ENCODE measurements at regions not wholly inside any gene's neighbourhood (a gene's known extent, or its start where the extent isn't known, plus 50 kb on each side); places are given as distances from the start of the nearest gene placed in this dataset.

DNA sequence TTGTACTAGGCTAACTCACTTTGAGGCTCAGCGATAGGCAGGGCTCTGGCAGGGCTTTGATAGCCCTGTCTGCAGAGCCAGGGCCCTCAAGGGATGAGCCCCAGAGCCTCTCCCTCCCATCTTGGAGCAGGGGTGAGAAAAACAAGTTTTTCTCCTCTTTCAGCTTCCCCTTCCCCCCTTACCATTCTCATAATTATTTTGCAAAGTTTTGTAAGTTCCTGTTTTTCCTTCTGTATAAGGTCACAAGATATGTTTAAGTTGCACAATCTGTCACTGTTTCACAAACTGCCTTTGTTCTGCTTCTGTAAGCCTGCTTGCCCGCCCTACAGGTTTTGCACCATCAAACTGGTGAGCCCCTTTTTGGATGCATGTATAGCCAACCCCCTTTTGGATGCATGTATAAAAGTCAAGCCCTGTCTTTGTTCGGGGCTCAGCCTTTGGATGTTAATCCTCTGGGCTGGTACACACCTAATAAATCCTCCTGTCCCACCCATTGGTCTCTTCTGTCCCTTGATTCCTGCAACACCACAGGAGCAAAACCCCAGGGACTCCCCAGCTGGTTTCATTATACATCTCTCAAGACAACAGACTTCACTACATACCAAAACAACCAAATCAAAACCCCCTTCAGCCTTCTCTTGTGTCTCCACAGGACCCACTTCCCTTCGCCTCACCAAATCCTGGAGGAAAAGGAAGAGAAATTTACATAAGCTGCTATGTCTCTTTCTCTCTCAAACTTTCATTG, 52.5 kb upstream of the RESF1 start:
- H3K4ac ChIP-seq (ENCODE audit: low read length): no peak overlapping the region
- no peak overlapping the region for H3K18ac ChIP-seq (ENCODE audit: low read length)
- H3K9me3 ChIP-seq (replicated peaks in 1 of 2; ENCODE audit: control insufficient read depth in 2 of 2, insufficient read depth in 1 of 2, low read depth in 1 of 2, low read length in 2 of 2): peaks cover 6 to 7% of the 10 kb centered on the region in 2 donors
- no peak overlapping the region for H3K4me3 ChIP-seq (ENCODE audit: low read length in 2 of 2)
- WGBS, 2 donors (ENCODE audit: extremely low coverage in 2 of 2, insufficient read length in 2 of 2, insufficient replicate concordance in 1 of 2): no CpG with 5 or more reads among the region's 4 CpGs
- no peak overlapping the region for H3K27ac ChIP-seq (replicated peaks; ENCODE audit: low read length)
- H2BK15ac ChIP-seq (ENCODE audit: low read length): no peak overlapping the region
- H3K4me2 ChIP-seq (ENCODE audit: insufficient read depth, low read length, poor library complexity, severe bottlenecking): no peak overlapping the region
- H3K23ac ChIP-seq (ENCODE audit: low read depth, low read length, poor library complexity): no peak overlapping the region
- H2AFZ ChIP-seq (ENCODE audit: low read length): no peak overlapping the region
- H2BK120ac ChIP-seq (ENCODE audit: low read depth, low read length): no peak overlapping the region
- H2AK5ac ChIP-seq (ENCODE audit: low read depth, low read length): no peak overlapping the region
- H3K79me1 ChIP-seq (ENCODE audit: low read depth, low read length): no peaks in the 10 kb centered on the region
- DNase-seq (ENCODE audit: low spot score): no peak
- H3K9ac ChIP-seq (ENCODE audit: low read depth, low read length, poor library complexity): no peak overlapping the region
- no peak overlapping the region for H3K14ac ChIP-seq (ENCODE audit: low read length)
- H3K36me3 ChIP-seq (replicated peaks in 1 of 2; ENCODE audit: control insufficient read depth in 2 of 2, insufficient read depth in 2 of 2, low read length in 2 of 2): no peaks in the 10 kb centered on the region
- no peak overlapping the region for H2BK12ac ChIP-seq (ENCODE audit: low read length)
- no peak overlapping the region for H4K91ac ChIP-seq (ENCODE audit: low read depth, low read length, poor library complexity)
- H4K8ac ChIP-seq (ENCODE audit: low read depth, low read length): no peak overlapping the region
- no peaks in the 10 kb centered on the region for H3K27me3 ChIP-seq (ENCODE audit: control insufficient read depth in 3 of 3, insufficient read depth in 3 of 3, low read depth in 1 of 3, low read length in 3 of 3)
- H3K4me1 ChIP-seq (ENCODE audit: control insufficient read depth in 2 of 2, insufficient read depth in 1 of 2, low read depth in 1 of 2, low read length in 2 of 2): no peaks in the 10 kb centered on the region
- no peak overlapping the region for H2BK5ac ChIP-seq (ENCODE audit: low read length)

DNA sequence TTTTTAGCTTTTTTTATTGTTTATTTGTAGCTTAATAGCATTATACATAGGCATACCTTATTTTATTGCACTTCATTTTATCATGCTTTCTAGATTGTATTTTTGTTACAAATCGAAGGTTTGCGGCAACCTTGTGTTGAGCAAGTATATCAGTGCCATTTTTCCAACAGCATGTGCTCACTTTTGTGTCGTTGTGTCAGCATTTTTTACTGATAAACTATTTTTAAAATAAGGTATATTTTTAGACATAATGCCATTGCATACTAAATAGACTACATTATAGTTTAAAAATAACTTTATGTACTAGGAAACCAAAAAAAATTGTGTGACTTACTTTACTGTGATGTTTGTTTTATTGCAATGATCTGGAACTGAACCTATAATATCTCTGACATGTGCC, 56.2 kb upstream of the RESF1 start:
- no peak overlapping the region for H3K14ac ChIP-seq (ENCODE audit: low read length)
- no peak for DNase-seq (ENCODE audit: low spot score)
- H2AK5ac ChIP-seq (ENCODE audit: low read depth, low read length): no peak overlapping the region
- no peaks in the 10 kb centered on the region for H3K79me1 ChIP-seq (ENCODE audit: low read depth, low read length)
- no peak overlapping the region for H2BK120ac ChIP-seq (ENCODE audit: low read depth, low read length)
- H3K4ac ChIP-seq (ENCODE audit: low read length): no peak overlapping the region
- no peak overlapping the region for H4K8ac ChIP-seq (ENCODE audit: low read depth, low read length)
- H3K18ac ChIP-seq (ENCODE audit: low read length): no peak overlapping the region
- no peak overlapping the region for H3K4me2 ChIP-seq (ENCODE audit: insufficient read depth, low read length, poor library complexity, severe bottlenecking)
- no CpG with 5 or more reads among the region's 3 CpGs for WGBS, 2 donors (ENCODE audit: extremely low coverage in 2 of 2, insufficient read length in 2 of 2, insufficient replicate concordance in 1 of 2)
- H3K36me3 ChIP-seq (replicated peaks in 1 of 2; ENCODE audit: control insufficient read depth in 2 of 2, insufficient read depth in 2 of 2, low read length in 2 of 2): no peaks in the 10 kb centered on the region
- H4K91ac ChIP-seq (ENCODE audit: low read depth, low read length, poor library complexity): no peak overlapping the region
- no peak overlapping the region for H2AFZ ChIP-seq (ENCODE audit: low read length)
- peaks cover 2 to 3% of the 10 kb centered on the region in 2 donors for H3K4me1 ChIP-seq (ENCODE audit: control insufficient read depth in 2 of 2, insufficient read depth in 1 of 2, low read depth in 1 of 2, low read length in 2 of 2)
- H3K23ac ChIP-seq (ENCODE audit: low read depth, low read length, poor library complexity): no peak overlapping the region
- H3K27me3 ChIP-seq (ENCODE audit: control insufficient read depth in 3 of 3, insufficient read depth in 3 of 3, low read depth in 1 of 3, low read length in 3 of 3): no peaks in the 10 kb centered on the region
- H3K4me3 ChIP-seq (ENCODE audit: low read length in 2 of 2): no peak overlapping the region
- H3K9me3 ChIP-seq (replicated peaks in 1 of 2; ENCODE audit: control insufficient read depth in 2 of 2, insufficient read depth in 1 of 2, low read depth in 1 of 2, low read length in 2 of 2): peaks cover 2 to 7% of the 10 kb centered on the region in 2 donors
- no peak overlapping the region for H3K9ac ChIP-seq (ENCODE audit: low read depth, low read length, poor library complexity)
- H2BK5ac ChIP-seq (ENCODE audit: low read length): no peak overlapping the region
- H3K27ac ChIP-seq (replicated peaks; ENCODE audit: low read length): no peak overlapping the region
- H2BK12ac ChIP-seq (ENCODE audit: low read length): no peak overlapping the region
- H2BK15ac ChIP-seq (ENCODE audit: low read length): no peak overlapping the region

DNA sequence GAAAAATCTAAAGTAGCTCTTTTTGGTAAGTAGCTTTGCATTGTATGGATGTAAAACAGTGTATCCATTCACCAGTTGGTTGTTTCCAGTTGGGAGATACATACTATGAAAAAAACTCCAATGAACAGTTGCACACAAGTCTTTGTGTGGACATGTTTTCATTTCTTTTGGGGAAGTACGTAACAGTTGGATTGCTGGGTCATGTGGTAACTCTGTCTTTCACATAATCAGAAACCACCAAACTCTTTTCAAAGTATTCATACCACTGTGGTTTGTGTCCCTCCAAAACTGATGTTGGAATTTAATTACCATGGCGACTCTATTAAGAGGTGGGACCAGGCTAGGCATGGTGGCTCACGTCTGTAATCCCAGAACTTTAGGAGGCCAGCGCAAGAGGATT, 58.9 kb upstream of the RESF1 start:
- Histone ChIP-seq H3K23ac (ENCODE audit: low read depth, low read length, poor library complexity) (no peak overlapping the region), H3K4me3 (ENCODE audit: low read length in 2 of 2) (no peak overlapping the region), H3K4ac (ENCODE audit: low read length) (no peak overlapping the region), H3K18ac (ENCODE audit: low read length) (no peak overlapping the region), H3K36me3 (replicated peaks in 1 of 2; ENCODE audit: control insufficient read depth in 2 of 2, insufficient read depth in 2 of 2, low read length in 2 of 2) (no peaks in the 10 kb centered on the region), H4K8ac (ENCODE audit: low read depth, low read length) (no peak overlapping the region), H3K14ac (ENCODE audit: low read length) (no peak overlapping the region), H4K91ac (ENCODE audit: low read depth, low read length, poor library complexity) (no peak overlapping the region), H3K9ac (ENCODE audit: low read depth, low read length, poor library complexity) (no peak overlapping the region), H3K9me3 (replicated peaks in 1 of 2; ENCODE audit: control insufficient read depth in 2 of 2, insufficient read depth in 1 of 2, low read depth in 1 of 2, low read length in 2 of 2) (no peaks in the 10 kb centered on the region), H3K27me3 (ENCODE audit: control insufficient read depth in 3 of 3, insufficient read depth in 3 of 3, low read depth in 1 of 3, low read length in 3 of 3) (no peaks in the 10 kb centered on the region), H2AFZ (ENCODE audit: low read length) (no peak overlapping the region), H3K79me1 (ENCODE audit: low read depth, low read length) (no peaks in the 10 kb centered on the region), H2BK12ac (ENCODE audit: low read length) (no peak overlapping the region), H2BK15ac (ENCODE audit: low read length) (no peak overlapping the region), H3K4me1 (ENCODE audit: control insufficient read depth in 2 of 2, insufficient read depth in 1 of 2, low read depth in 1 of 2, low read length in 2 of 2) (peaks cover 5 to 7% of the 10 kb centered on the region in 2 donors), H2BK5ac (ENCODE audit: low read length) (no peak overlapping the region), H2BK120ac (ENCODE audit: low read depth, low read length) (no peak overlapping the region), H3K4me2 (ENCODE audit: insufficient read depth, low read length, poor library complexity, severe bottlenecking) (no peak overlapping the region), H3K27ac (replicated peaks; ENCODE audit: low read length) (no peak overlapping the region), H2AK5ac (ENCODE audit: low read depth, low read length) (no peak overlapping the region)
- DNase-seq (ENCODE audit: low spot score): no peak
- no CpG with 5 or more reads among the region's 4 CpGs for WGBS, 2 donors (ENCODE audit: extremely low coverage in 2 of 2, insufficient read length in 2 of 2, insufficient replicate concordance in 1 of 2)

DNA sequence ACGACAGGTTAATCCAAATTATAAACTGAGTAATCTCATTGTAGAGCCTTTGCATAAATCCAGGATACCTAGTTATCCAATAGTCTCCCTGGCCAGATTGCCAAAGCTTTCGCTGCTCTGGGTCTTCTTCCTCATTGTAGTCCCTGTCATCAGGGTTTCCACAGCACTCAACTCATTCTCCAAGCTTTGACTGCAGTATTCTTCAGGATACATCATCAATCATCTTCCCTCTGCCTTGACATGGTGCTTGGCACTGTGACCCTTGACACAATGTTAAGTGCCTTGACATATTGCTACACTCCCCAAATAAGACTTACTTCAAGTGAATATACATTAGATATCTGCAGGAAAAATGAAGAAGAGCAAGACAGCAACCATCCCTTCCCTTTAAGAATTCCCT, 60.1 kb upstream of the RESF1 start:
- Histone ChIP-seq H3K4me3 (ENCODE audit: low read length in 2 of 2) (no peak overlapping the region), H2AK5ac (ENCODE audit: low read depth, low read length) (no peak overlapping the region), H3K36me3 (replicated peaks in 1 of 2; ENCODE audit: control insufficient read depth in 2 of 2, insufficient read depth in 2 of 2, low read length in 2 of 2) (no peaks in the 10 kb centered on the region), H4K8ac (ENCODE audit: low read depth, low read length) (no peak overlapping the region), H3K4me2 (ENCODE audit: insufficient read depth, low read length, poor library complexity, severe bottlenecking) (no peak overlapping the region), H2AFZ (ENCODE audit: low read length) (no peak overlapping the region), H2BK12ac (ENCODE audit: low read length) (no peak overlapping the region), H3K27me3 (ENCODE audit: control insufficient read depth in 3 of 3, insufficient read depth in 3 of 3, low read depth in 1 of 3, low read length in 3 of 3) (no peaks in the 10 kb centered on the region), H3K4ac (ENCODE audit: low read length) (no peak overlapping the region), H3K14ac (ENCODE audit: low read length) (no peak overlapping the region), H3K4me1 (ENCODE audit: control insufficient read depth in 2 of 2, insufficient read depth in 1 of 2, low read depth in 1 of 2, low read length in 2 of 2) (peaks cover 5 to 7% of the 10 kb centered on the region in 2 donors), H2BK120ac (ENCODE audit: low read depth, low read length) (no peak overlapping the region), H3K23ac (ENCODE audit: low read depth, low read length, poor library complexity) (no peak overlapping the region), H3K9me3 (replicated peaks in 1 of 2; ENCODE audit: control insufficient read depth in 2 of 2, insufficient read depth in 1 of 2, low read depth in 1 of 2, low read length in 2 of 2) (no peaks in the 10 kb centered on the region), H4K91ac (ENCODE audit: low read depth, low read length, poor library complexity) (no peak overlapping the region), H3K79me1 (ENCODE audit: low read depth, low read length) (no peaks in the 10 kb centered on the region), H3K18ac (ENCODE audit: low read length) (no peak overlapping the region), H2BK15ac (ENCODE audit: low read length) (no peak overlapping the region), H3K9ac (ENCODE audit: low read depth, low read length, poor library complexity) (no peak overlapping the region), H2BK5ac (ENCODE audit: low read length) (no peak overlapping the region), H3K27ac (replicated peaks; ENCODE audit: low read length) (no peak overlapping the region)
- no peak for DNase-seq (ENCODE audit: low spot score)
- no CpG with 5 or more reads among the region's 2 CpGs for WGBS, 2 donors (ENCODE audit: extremely low coverage in 2 of 2, insufficient read length in 2 of 2, insufficient replicate concordance in 1 of 2)
